OCI-LY1 (cell line): ENCODE measurements at regions not wholly inside any gene's neighbourhood (a gene's known extent, or its start where the extent isn't known, plus 50 kb on each side); places are given as distances from the start of the nearest gene placed in this dataset.

Source experiments
- EZH2 ChIP-seq: fragments of 200-600 bp; sonication (generic), shearing (Covaris generic); IDR thresholded peaks from 2 replicates; pipeline ENCODE4 v1.8.0; 2017; ENCODE audit warnings: borderline replicate concordance, mixed run types, mild to moderate bottlenecking, antibody characterized with exemption, low read length, moderate library complexity, mixed read lengths
- TF ChIP-seq, protein P1 (sequence below): fragments of 200-600 bp; sonication (generic), shearing (Covaris generic); IDR thresholded peaks from 2 replicates; pipeline ENCODE4 v1.5.1; 2017; ENCODE audit warnings: mild to moderate bottlenecking, antibody characterized with exemption, low read length, moderate library complexity, mixed read lengths

DNA sequence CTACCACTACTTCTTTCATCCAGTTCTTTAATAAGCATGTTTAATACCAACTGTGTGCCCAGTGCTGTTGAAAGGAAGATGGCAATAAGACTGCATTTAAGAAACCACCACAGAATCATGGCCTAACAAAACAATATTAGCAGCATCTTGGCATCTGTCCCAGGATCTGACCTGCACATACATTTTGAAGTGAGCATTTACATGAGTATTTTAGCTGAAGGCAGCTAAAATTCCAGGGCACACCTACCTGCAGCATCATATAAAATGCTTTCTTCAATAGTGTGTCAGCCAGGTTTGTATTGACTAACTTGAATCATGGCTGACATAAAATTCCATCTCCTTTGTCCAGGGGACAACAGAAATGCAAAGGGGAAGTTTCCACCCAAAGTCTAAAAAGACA is 65.0 kb upstream of the ARHGAP5 start:
- TF ChIP-seq, protein P1, sequence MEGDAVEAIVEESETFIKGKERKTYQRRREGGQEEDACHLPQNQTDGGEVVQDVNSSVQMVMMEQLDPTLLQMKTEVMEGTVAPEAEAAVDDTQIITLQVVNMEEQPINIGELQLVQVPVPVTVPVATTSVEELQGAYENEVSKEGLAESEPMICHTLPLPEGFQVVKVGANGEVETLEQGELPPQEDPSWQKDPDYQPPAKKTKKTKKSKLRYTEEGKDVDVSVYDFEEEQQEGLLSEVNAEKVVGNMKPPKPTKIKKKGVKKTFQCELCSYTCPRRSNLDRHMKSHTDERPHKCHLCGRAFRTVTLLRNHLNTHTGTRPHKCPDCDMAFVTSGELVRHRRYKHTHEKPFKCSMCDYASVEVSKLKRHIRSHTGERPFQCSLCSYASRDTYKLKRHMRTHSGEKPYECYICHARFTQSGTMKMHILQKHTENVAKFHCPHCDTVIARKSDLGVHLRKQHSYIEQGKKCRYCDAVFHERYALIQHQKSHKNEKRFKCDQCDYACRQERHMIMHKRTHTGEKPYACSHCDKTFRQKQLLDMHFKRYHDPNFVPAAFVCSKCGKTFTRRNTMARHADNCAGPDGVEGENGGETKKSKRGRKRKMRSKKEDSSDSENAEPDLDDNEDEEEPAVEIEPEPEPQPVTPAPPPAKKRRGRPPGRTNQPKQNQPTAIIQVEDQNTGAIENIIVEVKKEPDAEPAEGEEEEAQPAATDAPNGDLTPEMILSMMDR = no peak
- no peak for TF ChIP-seq EZH2
